ENCODE measurements at regions not wholly inside any gene's neighbourhood (a gene's known extent, or its start where the extent isn't known, plus 50 kb on each side); places are given as distances from the start of the nearest gene placed in this dataset.

- no peak for DNase-seq (ENCODE audit: low read depth in 2 of 2)
Measured at GRCh38 chr14:101193106-101193844, 289.8 kb upstream of the RTL1 start.

- DNase-seq (ENCODE audit: low read depth in 2 of 2) = no peak
Measured at GRCh38 chr14:101193845-101194372, 290.4 kb upstream of the RTL1 start.

- DNase-seq (ENCODE audit: low read depth in 2 of 2) = no peak
Measured at GRCh38 chr14:101194373-101195308, 291.1 kb upstream of the RTL1 start.

GRCh38 chr14:101195309-101195901, 291.9 kb upstream of the RTL1 start:
- DNase-seq (ENCODE audit: low read depth in 2 of 2) = no peak

- no peak for DNase-seq (ENCODE audit: low read depth in 2 of 2)
Measured at GRCh38 chr14:101196051-101196712, 292.7 kb upstream of the RTL1 start.

- DNase-seq (ENCODE audit: low read depth in 2 of 2) = no peak
Measured at GRCh38 chr14:101196795-101197590, 293.5 kb upstream of the RTL1 start.

GRCh38 chr14:101197595-101198397, 294.3 kb upstream of the RTL1 start:
- no peak for DNase-seq (ENCODE audit: low read depth in 2 of 2)

- no peak for DNase-seq (ENCODE audit: low read depth in 2 of 2)
Measured at GRCh38 chr14:101198398-101199027, 295.0 kb upstream of the RTL1 start.

GRCh38 chr14:101199028-101199770, 295.7 kb upstream of the RTL1 start:
- DNase-seq (ENCODE audit: low read depth in 2 of 2) = no peak

- no peak for DNase-seq (ENCODE audit: low read depth in 2 of 2)
Measured at GRCh38 chr14:101200008-101200649, 296.6 kb upstream of the RTL1 start.

GRCh38 chr14:101200650-101201516, 297.4 kb upstream of the RTL1 start:
- no peak for DNase-seq (ENCODE audit: low read depth in 2 of 2)

- DNase-seq (ENCODE audit: low read depth in 2 of 2) = no peak
Measured at GRCh38 chr14:101201535-101202151, 298.1 kb upstream of the RTL1 start.

GRCh38 chr14:101202627-101203404, 299.3 kb upstream of the RTL1 start:
- DNase-seq (ENCODE audit: low read depth in 2 of 2) = no peak

- DNase-seq (ENCODE audit: low read depth in 2 of 2) = no peak
Measured at GRCh38 chr14:101206556-101206955, 303.0 kb upstream of the RTL1 start.

GRCh38 chr14:101207041-101207440, 303.5 kb upstream of the RTL1 start:
- no peak for DNase-seq (ENCODE audit: low read depth in 2 of 2)

GRCh38 chr14:101207897-101208296, 304.4 kb upstream of the RTL1 start:
- no peak for DNase-seq (ENCODE audit: low read depth in 2 of 2)
